NCI-H1048 (cell line): ENCODE measurements at regions not wholly inside any gene's neighbourhood (a gene's known extent, or its start where the extent isn't known, plus 50 kb on each side); places are given as distances from the start of the nearest gene placed in this dataset.

Experiments
- DNase-seq: peaks from one replicate; lab custom pipeline; 2025; lab: John Stamatoyannopoulos, UW

DNA sequence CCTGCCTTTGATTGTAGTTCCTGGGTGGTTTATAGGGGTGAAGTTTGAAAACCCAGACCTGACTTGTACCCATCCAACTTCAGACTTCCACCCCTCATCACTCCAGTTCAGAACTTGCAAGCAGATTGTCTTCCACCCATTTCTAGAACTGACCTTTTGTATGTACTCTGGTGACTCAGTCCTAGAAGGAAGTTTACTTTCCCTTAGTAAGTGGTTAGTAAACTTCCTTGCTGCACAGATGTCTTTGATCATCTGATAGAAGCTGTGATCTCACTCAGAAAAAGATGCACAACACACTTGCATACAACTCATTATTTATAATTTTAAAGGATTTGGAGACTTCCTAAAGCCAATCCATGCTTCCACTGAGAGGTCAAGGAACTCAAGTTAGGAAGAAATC, 368.0 kb downstream of the MFSD1 start:
- DNase-seq, result no peak

DNA sequence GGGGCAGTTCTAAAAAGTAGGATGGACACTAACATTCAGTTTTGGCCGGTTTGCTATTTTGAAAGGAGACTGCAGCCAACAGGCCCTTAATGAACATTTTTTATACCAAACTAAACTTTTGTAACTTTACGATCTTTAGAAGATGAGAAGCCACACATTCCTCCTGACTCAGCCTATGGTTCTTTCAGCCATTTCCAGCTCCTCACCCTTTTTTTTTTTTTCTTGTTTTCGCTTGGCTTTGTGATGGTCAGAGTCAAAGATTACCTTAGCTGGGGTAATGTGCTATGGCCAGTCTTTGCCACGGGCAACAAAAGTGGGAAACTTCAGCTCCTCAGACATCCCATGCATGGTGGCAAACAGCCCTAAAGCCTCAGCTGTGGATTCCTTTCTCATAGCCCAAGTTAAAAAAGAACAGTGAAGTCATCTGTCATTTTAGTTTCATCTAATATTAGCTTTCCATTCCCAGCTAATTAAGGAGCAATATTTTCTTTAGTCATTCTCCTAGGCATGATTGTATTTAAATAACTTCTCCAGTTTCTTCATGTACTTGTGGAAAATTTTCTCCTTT, 368.7 kb downstream of the MFSD1 start:
- no peak for DNase-seq

DNA sequence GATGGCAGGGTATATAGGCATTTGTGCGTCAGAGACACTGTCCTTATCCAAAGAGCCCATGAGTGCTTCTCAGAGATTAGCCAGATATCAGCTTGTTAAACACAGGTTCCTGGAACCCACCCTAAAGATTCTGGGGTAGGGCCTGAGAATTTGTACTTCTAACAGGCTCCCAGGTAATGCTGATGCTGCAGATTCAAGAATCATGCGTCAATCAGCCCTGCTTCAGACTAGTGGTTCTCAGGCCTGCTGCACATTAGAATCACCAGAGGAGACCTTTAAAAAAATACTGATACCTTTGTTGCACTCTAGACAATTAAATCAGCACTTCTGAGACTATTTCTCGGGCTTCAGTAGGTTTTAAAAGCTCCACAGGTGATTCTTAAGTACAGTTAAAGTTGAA, 369.5 kb downstream of the MFSD1 start:
- no peak for DNase-seq

DNA sequence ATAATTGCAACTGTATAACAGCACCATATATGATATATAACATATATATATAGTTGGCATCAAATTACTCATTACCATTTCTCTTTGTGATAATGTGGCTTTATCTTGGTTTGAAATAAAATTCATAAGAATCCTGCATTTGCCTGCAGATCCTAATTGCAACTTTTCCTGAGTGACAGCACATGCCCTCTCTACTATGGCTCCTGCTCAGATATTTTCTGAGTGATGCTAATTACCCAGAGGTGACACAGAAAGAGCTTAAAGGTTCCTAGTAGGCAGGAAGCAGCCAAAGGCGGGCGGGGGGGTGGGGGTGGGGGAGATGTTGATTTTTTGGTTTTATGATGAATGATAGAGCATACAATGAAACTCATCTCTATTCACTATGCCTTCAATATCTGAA, 370.6 kb downstream of the MFSD1 start:
- no peak for DNase-seq

DNA sequence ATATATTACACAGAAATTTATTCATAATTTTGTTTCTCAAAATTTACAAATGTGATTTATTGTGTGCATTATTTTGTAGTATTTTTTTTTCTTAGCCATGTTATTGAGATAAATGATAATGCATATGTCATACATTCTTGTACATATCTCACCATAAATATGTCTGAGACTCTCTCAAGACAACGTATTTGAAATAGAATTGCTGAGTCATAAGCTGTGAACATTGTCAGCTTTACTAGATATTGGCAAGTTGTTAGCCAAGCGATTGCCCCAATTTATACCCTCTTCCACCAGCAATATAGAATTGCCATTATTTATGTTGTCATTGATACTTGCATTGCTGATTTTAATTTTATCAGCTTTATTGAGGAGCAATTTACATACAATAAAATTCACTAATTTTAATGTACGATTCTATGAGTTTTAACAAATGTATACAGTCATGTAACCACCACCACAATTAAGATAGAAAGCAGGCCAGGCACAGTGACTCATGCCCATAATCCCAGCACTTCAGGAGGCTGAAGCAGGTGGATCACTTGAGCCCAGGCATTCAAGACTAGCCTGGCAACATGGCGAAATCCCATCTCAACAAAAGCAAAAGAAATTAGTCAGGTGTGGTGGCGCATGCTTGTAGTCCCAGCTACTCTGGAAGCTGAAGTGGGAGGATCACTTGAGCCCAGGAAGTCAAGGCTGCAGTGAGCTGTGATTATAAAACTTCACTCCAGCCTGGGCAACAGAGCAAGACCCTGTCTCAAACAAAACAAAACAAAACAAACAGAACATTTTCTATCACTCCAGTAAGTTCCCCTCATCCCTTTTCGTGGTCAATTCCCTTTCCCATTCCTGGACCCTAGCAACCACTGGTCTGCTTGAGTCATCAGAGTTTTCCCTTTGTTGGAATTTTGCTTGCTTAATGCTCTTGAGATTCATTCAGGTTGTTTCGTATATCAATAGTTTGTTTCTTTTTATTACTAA, 373.1 kb downstream of the MFSD1 start:
- no peak for DNase-seq

DNA sequence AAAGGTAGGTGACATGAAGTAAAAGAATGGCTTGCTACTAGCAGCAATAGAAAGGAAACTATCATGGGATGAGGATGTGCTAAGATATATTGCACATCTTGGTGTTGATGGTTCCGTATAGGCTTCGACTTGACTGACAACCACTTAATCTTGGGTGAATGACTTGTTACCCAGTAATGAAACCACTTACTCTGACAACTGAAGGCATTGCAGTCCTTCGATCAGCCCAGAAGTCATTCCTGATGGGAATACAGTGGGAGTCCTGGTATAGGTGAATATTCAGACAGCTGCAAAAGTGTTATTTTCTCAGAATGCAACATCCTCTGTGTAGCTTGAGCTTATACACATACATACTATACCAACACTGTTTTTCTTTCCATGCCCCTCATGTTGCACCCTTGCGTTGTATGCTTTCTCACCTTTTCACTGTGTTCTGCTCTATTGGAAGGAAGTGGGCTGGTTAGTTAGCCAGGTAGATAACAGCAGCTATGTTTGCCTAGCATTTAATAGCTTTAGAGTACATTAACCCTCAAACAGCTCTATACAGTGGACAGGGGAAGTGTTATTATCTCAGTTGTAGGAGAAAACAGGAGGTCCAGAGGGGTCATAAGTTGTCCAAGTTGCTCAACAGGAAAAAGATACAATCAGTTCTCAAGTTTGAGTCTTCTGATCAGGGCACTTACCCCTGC, 376.5 kb downstream of the MFSD1 start:
- no peak for DNase-seq

DNA sequence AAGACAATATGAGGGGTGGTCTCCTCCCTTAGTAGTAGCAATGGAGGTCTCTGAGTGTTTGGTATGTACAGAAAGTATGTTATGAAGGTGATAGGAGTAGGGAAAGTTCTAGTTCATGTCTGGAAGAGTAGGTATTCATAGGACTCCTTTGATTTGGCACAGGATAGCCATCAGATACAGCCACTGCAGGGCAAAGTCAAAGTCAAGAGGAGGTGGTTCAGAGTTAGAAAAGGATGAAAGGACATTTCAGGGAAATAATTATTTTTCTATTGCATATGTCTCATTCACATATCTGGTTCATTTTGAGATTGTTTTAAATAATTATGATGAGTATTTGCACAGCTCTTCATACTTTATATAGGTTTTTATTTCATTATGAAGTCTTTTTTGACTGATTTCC, 381.1 kb downstream of the MFSD1 start:
- DNase-seq, result no peak

DNA sequence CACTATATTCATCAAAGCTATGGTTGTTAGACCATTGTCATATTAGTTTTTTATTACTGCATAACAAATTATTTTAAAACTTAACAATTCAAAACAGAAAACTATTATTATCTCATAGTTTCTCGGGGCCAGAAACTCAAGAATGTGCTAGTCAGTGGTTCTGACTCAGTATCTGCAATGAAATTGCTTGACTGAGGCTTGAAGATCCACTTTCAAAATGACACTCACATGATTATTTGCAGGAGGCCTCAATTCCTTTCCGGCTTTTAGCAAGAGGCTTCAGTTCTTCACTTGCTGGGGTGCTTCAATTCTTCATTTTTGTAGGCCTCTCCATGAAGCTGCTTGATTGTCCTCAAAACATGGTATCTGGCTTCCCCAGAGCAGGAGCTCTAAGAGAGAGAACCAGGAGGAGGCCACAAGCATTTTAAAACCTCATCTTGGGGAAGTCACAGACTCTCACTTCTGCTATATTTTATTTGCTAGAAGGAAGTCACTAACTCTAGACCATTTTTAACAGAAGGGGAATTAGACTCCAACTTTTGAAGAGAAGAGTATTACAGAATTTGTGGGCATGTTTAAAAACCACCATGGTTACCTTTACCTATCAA, 383.7 kb downstream of the MFSD1 start:
- no peak for DNase-seq

DNA sequence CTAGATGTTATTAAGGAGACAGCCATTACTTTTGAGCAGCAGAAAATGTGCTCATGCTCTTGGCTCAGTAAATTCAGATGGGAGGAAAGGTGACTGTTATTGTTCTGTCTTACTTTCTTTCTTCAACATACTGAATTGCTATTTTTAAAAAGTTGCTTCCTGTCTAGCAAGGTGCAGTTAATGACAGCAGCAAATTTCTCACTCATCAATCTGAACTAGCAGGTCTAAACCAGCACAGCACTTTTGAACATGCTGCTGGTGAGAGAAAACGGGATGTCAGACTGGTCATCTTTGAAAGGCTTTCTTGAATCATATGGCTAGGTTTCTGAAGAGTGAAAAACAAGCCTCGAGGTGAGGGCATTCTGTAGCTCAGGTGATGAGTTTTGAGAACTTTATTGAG, 384.7 kb downstream of the MFSD1 start:
- no peak for DNase-seq

DNA sequence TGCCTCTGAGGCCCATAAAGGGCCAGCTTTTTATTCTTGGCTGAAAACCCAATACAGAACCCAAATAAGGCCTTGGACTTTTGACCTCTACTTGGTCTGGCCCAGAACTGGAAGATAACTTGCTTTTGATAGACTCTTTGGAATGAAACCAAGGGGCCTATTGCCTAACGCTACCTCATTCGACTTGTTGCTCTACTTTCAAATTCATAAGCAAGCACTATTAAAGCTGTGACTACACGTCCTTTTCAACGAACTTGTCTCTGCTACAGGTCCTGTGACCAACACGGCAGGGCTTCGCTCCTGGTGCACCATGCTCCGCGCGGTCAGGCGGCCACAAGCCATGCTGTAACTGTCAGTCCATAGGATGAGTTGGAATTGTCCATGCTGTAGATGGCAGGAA, 385.4 kb downstream of the MFSD1 start:
- DNase-seq, result no peak

DNA sequence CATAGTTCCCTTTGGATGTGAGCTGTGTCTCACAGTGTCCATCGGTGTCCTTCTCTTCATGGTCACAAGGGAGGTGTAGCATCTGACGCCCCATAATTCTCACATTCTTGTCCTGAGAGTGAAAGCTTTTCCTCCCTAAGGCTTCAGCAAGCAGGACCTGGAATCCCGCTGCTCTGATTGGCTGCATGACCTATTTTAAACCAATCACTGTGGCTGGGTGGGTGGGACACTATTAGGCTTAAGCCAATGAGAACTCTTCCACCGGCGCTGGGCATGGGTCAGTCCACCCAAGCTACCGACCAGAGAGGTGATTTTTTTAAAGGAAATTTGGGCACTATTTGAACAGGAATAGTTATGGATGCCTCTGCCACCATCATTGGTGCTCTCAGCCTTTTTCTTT, 385.9 kb downstream of the MFSD1 start:
- no peak for DNase-seq

DNA sequence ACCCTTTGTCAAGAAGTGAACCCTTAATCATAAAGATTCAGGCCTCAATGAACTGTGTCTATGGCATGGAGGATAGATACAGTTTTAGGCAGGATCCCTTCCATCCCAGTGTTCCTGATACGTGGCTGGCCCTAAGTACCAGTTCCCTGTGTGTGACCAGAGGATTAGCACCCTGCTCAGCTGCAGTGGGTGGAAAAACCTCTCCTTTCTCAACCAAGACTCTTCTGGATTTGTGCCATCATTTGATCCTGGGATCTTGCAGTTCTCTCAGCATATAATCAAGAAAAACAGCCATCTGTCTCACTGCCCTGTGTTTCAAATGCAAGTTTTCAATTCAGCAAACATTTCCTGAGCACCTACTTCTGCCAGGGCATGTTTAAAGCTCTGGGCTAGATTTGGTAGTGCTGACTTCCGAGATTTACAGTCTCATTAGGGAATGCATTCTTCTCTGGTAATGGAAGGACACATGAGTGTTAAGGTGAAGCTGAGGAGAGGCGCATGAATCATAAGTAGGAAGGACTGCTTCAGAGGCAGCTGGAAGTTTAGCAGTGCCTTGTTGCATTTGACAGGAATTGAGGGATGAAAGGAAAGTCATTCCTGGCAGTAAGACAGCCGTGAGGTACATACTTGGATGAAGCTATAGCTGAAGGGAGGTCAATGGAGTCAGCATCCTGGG, 388.3 kb downstream of the MFSD1 start:
- no peak for DNase-seq

DNA sequence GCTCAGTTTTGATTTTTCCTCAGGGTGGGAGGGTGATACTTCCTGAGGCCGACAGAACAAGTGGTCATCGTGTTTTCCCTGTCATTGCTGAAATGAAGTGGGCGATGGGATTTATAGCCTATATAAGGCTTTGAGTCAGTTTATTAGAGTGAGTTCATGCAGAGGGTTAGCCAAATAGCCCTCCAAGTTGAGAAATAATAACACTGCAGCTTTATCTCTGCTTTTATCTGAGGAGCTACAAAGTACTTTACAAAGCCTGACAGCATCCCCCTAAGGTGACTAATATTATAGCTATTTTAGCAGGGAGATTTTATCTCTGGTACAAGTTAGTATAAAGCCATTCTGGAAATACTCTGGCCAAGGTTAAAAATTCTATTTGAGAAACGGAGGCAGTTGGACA, 389.6 kb downstream of the MFSD1 start:
- no peak for DNase-seq

DNA sequence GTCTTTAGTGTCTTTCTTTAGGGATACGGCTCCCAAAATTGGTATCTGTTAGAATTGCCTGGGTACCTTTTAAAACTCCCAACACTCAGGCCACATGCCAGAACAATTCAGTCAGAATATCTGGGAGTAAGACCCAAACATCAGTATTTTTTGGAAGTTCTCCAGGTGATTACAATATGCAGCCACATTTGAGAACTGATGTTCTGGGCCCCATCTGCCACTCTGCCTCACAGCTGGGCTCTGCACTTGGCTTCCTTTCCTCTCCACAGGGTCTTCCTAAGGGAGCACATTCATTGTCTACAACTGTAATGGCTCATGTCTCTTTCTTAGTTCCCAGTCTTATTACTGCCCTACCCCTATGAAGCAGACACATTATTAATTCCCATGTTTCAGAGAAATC, 394.5 kb downstream of the MFSD1 start:
- no peak for DNase-seq

DNA sequence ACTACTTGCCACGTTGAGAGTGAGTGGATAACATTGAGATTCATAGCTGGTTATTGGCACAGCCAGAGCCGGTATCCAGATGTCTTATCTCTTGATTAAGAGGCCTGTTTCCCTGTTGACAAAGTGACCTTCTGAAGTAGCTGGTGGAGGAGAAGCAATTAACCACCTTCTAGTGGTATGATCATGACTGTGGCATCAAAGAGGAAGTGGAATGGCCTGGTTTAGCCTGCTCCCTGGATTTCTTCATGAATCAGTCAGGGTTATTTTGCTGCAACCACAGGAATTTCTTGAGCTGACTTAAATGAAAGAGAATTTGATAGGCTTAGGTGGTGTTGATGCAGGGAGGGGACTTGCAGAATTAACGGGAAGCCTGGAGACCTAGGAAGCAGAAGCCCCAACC, 398.3 kb downstream of the MFSD1 start:
- no peak for DNase-seq

DNA sequence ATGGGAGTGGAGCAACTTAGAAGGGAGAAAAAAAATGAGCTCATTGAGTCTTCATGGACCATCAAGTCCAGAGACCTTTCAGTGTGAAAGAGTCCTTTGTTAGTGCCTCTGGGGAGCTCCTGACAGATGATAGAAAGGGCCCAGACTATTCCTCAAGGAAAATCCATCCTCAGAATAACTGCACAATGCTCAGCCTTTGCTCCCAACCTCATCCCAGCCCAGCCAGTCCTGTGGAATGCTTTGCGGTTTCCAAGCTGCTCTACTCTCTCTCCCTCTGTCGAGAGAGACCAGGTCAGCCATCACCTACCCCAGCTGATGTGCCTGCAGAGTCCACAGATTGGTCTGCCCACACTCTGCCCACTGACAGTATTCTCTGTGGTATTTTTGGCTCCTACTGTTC, 406.2 kb downstream of the MFSD1 start:
- DNase-seq, result no peak

DNA sequence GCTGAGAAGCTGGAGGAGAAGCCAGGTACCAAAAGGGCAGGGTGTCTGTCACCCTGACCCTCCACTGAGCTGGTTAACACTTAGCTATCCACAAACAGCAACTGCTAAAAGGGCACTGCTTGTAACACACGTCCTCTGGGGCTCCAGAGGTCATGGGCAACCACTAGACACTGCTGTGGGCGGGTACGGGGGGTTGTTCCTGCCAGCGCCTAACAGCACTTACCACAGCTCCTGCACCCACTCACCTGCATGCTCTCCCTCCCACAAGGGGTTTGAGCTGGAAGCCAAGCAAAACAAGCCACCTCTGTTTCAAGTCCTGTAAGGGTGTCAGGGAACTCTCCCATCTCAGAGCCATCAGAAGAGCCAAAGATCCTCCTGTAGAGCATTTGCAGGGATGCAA, 407.6 kb downstream of the MFSD1 start:
- no peak for DNase-seq

DNA sequence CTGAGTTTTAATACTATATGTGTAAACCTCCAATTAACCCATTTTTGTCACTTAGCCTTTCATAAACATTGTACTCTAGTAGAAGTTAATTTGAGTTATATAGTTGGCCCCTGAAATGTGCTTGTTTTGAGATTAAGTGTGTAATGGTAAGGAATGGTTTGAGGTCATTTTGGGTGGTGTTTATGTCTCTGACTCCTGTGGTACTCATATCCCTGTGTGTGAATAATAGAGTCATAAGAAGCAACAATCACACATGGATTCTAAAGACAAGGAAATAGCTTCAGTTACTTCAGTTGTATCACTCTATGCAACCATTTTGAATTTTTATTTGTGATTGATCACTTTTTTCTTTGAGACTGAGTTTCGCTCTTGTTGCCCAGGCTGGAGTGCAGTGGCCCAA, 408.5 kb downstream of the MFSD1 start:
- no peak for DNase-seq

DNA sequence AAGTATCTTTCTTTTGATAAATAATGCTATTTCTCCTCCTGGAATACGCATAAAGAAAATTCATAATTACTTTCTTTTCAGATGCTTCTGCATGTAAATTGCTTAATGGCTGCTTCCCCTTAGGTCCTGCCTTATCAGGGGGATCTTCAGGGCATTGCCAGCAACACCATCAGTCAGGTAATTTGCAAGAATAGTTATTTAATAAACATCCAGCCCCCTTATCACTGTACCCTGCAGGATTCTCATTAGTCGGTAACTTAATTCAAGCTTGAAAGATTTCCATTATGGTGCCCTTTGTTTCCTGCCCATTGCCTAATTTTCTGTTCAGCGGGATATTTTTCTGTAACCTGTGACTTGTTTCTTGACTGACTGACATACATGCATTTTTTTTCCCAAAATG, 414.5 kb downstream of the MFSD1 start:
- no peak for DNase-seq

DNA sequence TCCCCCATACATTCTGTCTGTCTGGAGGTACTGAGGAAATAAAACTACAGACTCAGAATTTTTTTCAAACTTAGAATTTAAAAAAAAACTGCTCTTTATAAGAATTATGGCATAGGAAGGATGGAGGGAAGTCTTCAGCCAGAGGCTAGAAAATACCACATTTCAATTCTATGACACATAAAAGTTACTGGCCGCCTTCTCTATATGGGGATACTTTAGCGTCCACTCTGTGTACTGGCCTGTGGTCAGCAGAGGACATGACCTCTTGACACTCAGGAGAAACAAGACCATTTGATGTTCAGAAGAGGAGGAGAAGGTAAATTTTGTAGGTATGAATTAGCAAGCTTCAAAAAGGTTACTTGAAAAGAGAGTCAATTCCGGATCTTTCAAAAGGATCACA, 417.4 kb downstream of the MFSD1 start:
- no peak for DNase-seq

DNA sequence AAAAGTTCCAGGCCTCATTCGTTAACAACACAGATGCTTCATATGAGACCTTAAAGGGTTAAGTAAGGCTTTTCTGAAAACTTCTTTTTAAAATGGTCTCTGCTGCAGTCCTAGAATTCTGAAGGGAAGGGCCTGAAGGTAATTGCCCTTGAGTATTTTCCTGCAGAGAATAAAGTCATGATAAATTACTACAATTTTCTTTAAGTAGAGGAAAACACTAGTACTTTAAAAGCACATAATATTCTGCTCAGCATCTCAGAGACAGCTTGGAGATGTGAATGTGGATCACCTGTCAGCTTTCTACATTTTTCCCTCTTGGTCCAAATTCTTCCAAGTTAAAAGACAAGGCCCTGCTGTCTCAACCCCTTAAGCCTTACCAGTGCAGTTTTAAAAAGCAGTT, 419.5 kb downstream of the MFSD1 start:
- DNase-seq, result no peak

DNA sequence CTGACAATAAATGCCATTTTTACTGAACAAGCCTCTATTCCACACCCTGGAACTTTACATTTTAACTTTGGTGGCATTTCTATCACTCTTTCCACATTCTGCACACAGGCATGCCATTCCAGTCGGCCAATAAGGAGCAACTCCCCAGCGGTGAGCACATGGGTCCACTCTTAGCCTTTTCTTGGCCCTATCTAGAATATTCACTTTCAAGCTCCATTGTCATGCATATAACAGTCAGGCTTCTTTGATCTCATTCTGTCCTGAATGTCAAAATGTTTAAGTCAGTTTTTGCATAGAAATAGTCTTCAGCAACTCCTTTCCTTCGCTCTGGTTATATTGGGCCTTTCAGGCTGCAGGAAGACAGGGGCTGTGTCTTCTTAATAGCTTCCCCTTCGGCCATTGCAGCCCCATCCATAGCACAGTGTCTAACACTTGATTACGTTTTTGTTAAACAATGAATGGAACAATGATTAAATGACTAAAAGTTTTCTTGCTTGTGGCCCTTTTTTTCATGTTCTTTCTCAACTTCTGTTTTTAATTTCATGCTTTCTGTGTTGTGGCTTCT, 427.3 kb downstream of the MFSD1 start:
- DNase-seq, result no peak
